Tibial nerve (tissue), 4 donors: ENCODE measurements at regions not wholly inside any gene's neighbourhood (a gene's known extent, or its start where the extent isn't known, plus 50 kb on each side); places are given as distances from the start of the nearest gene placed in this dataset.

Experiments used
- DNase-seq, 2 donors: peaks; one replicate each; pipeline ENCODE4 v3.0.0-alpha.2; 2019; ENCODE audit warnings: low spot score in 2 of 2
- H3K27ac ChIP-seq, 4 donors: fragments of 200-600 bp; sonication (generic) in 3 of 4; one replicate each; pipeline ENCODE4 v1.5.1; 2017 to 2019; ENCODE audit warnings: mild to moderate bottlenecking in 1 of 4
- H3K27me3 ChIP-seq, 2 donors: fragments of 200-600 bp; sonication (generic) in 1 of 2; one replicate each; pipeline versions ENCODE4 v1.5.1 to v1.6.0; 2017 to 2019
- H3K36me3 ChIP-seq, 3 donors: fragments of 200-600 bp; sonication (generic); one replicate each; pipeline ENCODE4 v1.5.1; 2018 to 2019
- H3K4me1 ChIP-seq, 4 donors: fragments of 200-600 bp; sonication (generic) in 3 of 4; one replicate each; pipeline ENCODE4 v1.5.1; 2017 to 2019
- H3K4me3 ChIP-seq, 4 donors: fragments of 200-600 bp; sonication (generic) in 3 of 4; one replicate each; pipeline ENCODE4 v1.5.1; 2017 to 2019; ENCODE audit warnings: mild to moderate bottlenecking in 1 of 4, moderate library complexity in 1 of 4
- H3K9me3 ChIP-seq, 4 donors: fragments of 200-600 bp; sonication (generic) in 3 of 4; one replicate each; pipeline ENCODE4 v1.5.1; 2017 to 2019
- CTCF ChIP-seq, 5 experiments: fragments of 200-600 bp in 3 of 5; fragments of 450-650 bp in 2 of 5; sonication (generic) in 3 of 5; IDR thresholded peaks; one replicate each; pipeline ENCODE4 v1.5.1; 2016 to 2019; ENCODE audit warnings: antibody characterized with exemption in 5 of 5, mild to moderate bottlenecking in 3 of 5, moderate library complexity in 2 of 5
- EP300 ChIP-seq, 2 donors: sonication (generic); formaldehyde crosslinking; IDR thresholded peaks; one replicate each; pipeline ENCODE4 v1.6.1; 2017; ENCODE audit warnings: antibody characterized with exemption in 2 of 2, mild to moderate bottlenecking in 1 of 2
- POLR2A ChIP-seq, 2 donors: fragments of 450-650 bp; IDR thresholded peaks; one replicate each; pipeline ENCODE4 v1.6.1; 2017; ENCODE audit warnings: antibody characterized with exemption in 2 of 2, mild to moderate bottlenecking in 2 of 2, moderate library complexity in 2 of 2
- WGBS, 2 donors: methylation state at CpG; one replicate each; pipeline ENCODE4 v1.1.5; 2018; 5-methylcytosine and 5-hydroxymethylcytosine counted together

GRCh38 chr2:133691336-133691735 lies 123.1 kb upstream of the NCKAP5 start:
- H3K27ac ChIP-seq = no peak overlapping the region
- no peak overlapping the region for H3K4me3 ChIP-seq
- H3K27me3 ChIP-seq = no peaks in the 10 kb centered on the region
- H3K4me1 ChIP-seq = no peaks in the 10 kb centered on the region
- H3K9me3 ChIP-seq = peaks cover 0 to 7% (median 1%) of the 10 kb centered on the region in 4 donors
- TF ChIP-seq EP300 (IDR thresholded peaks at IDR 0.05) (no peak), CTCF (IDR thresholded peaks at IDR 0.05) (no peak), POLR2A (IDR thresholded peaks at IDR 0.05) (no peak)
- no peak for DNase-seq
- H3K36me3 ChIP-seq = no peaks in the 10 kb centered on the region
- WGBS, 2 donors = 35 to 52% methylated on average over 2 of the region's 2 CpGs

- Histone ChIP-seq H3K27me3 (no peaks in the 10 kb centered on the region), H3K4me3 (no peak overlapping the region), H3K27ac (no peak overlapping the region), H3K36me3 (no peaks in the 10 kb centered on the region), H3K9me3 (peaks cover 0 to 10% (median 0%) of the 10 kb centered on the region in 4 donors), H3K4me1 (no peaks in the 10 kb centered on the region)
- no peak for DNase-seq
- WGBS, 2 donors = 36 to 38% methylated on average over 1 of the region's 1 CpG
- TF ChIP-seq POLR2A (IDR thresholded peaks at IDR 0.05) (no peak), EP300 (IDR thresholded peaks at IDR 0.05) (no peak), CTCF (IDR thresholded peaks at IDR 0.05) (no peak)
These were observed 137.0 kb upstream of the NCKAP5 start for GRCh38 chr2:133705287-133705686.

- Histone ChIP-seq H3K4me1 (no peaks in the 10 kb centered on the region), H3K27me3 (no peaks in the 10 kb centered on the region), H3K4me3 (no peak overlapping the region), H3K9me3 (peaks cover 0 to 10% (median 0%) of the 10 kb centered on the region in 4 donors), H3K27ac (no peak overlapping the region), H3K36me3 (no peaks in the 10 kb centered on the region)
- 90 to 91% methylated on average over 3 of the region's 3 CpGs for WGBS, 2 donors
- no peak for TF ChIP-seq EP300 (IDR thresholded peaks at IDR 0.05)
- no peak for DNase-seq
These were observed 142.3 kb upstream of the NCKAP5 start for GRCh38 chr2:133710613-133711012.

DNA sequence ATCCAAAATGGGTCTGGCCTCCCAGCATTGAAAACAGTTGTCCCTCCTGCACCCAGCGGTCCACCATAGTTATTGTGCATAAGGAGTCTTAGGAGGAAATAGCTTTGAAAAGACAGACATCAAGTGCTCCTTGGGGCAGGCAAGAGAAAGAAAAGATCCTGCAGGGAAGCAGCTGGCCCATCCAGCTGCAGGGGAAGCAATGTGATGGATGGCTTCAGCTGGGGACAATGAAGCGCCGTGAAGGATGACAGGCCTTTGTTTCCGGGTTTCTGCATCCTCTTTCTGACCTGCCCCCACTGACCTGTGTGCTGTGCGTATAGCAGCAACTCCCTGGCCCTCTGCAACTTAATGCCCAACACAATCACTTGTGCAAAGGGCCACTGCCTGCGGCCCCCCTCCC lies 142.9 kb upstream of the NCKAP5 start:
- no peak overlapping the region for H3K4me3 ChIP-seq
- H3K4me1 ChIP-seq = no peaks in the 10 kb centered on the region
- H3K9me3 ChIP-seq = peaks cover 0 to 10% (median 0%) of the 10 kb centered on the region in 4 donors
- TF ChIP-seq CTCF (IDR thresholded peaks at IDR 0.05) (no peak), POLR2A (IDR thresholded peaks at IDR 0.05) (no peak)
- WGBS, 2 donors = 50 to 55% methylated on average over 6 of the region's 6 CpGs
- no peaks in the 10 kb centered on the region for H3K27me3 ChIP-seq
- no peak for DNase-seq
- H3K36me3 ChIP-seq = no peaks in the 10 kb centered on the region
- H3K27ac ChIP-seq = no peak overlapping the region

DNA sequence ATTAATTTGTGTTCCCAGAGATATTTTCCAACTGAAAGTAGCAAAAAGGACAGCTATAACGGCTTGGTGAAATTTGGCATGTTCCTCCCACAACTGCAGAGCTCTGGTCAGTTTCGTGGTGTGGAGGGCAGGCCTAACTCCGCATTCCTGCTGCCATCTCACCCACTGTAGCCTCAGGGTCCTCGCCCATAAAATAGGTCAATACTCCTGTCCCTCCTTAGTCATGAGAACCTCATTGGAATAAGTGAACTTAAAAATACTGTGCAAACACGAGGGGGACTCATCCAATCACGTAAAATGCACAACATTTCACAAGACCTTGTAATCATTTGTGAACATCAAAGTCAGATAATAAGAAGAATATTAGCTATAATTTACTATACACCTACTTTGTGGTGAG lies 143.5 kb upstream of the NCKAP5 start:
- WGBS, 2 donors = 85 to 92% methylated on average over 6 of the region's 6 CpGs
- Histone ChIP-seq H3K9me3 (peaks cover 0 to 10% (median 0%) of the 10 kb centered on the region in 4 donors), H3K4me1 (no peaks in the 10 kb centered on the region), H3K27ac (no peak overlapping the region), H3K4me3 (no peak overlapping the region), H3K27me3 (no peaks in the 10 kb centered on the region), H3K36me3 (no peaks in the 10 kb centered on the region)
- no peak for DNase-seq
- TF ChIP-seq POLR2A (IDR thresholded peaks at IDR 0.05) (no peak), CTCF (IDR thresholded peaks at IDR 0.05) (no peak), EP300 (IDR thresholded peaks at IDR 0.05) (no peak)

GRCh38 chr2:133712369-133712768 lies 144.1 kb upstream of the NCKAP5 start:
- no peak for TF ChIP-seq EP300 (IDR thresholded peaks at IDR 0.05)
- no peak for TF ChIP-seq POLR2A (IDR thresholded peaks at IDR 0.05)
- no peak for TF ChIP-seq CTCF (IDR thresholded peaks at IDR 0.05)
- no peaks in the 10 kb centered on the region for H3K27me3 ChIP-seq
- H3K4me1 ChIP-seq = no peaks in the 10 kb centered on the region
- H3K27ac ChIP-seq = no peak overlapping the region
- no peaks in the 10 kb centered on the region for H3K36me3 ChIP-seq
- no peak for DNase-seq
- H3K4me3 ChIP-seq = no peak overlapping the region
- WGBS, 2 donors = 98 to 100% methylated on average over 3 of the region's 3 CpGs
- H3K9me3 ChIP-seq = peaks cover 0 to 10% (median 0%) of the 10 kb centered on the region in 4 donors
